Stimulated activated CD8-positive, alpha-beta memory T cell treated with anti-CD3 and anti-CD28 coated beads, Interleukin-7, amount 100 ng/mL, for 1 hour (primary cell): ENCODE measurements at regions not wholly inside any gene's neighbourhood (a gene's known extent, or its start where the extent isn't known, plus 50 kb on each side); places are given as distances from the start of the nearest gene placed in this dataset.

Experiments
- DNase-seq, 2 donors: peaks; one replicate each; pipeline ENCODE4 v3.0.0-alpha.2; 2020; ENCODE audit warnings: low read depth in 2 of 2

DNA sequence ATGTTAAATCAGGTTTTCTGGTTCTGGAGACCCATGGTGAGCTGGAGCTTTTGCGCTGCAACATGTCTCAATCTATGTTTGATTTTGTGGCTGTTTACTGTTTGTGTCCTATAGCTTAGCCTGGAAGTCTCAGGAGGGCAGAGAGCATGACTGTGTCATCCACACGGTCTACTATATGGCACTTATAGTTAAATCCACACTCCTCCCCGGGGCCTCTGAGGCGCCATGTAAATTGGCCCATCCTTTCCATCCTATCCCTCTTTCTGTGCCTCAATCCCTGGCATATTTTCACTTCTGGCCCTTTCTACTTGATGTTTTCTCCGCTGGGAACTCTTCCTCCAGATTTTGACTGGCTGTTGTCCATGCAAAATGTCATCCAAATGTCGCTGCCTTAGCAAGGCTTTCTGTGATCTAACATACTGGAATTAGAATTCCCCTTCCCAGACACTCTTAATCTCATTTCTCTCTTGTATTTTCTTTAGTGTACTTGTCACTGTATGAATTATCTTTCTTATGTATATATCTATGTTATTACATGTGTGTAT, 560.8 kb upstream of the RGMA start:
- DNase-seq = no peak

DNA sequence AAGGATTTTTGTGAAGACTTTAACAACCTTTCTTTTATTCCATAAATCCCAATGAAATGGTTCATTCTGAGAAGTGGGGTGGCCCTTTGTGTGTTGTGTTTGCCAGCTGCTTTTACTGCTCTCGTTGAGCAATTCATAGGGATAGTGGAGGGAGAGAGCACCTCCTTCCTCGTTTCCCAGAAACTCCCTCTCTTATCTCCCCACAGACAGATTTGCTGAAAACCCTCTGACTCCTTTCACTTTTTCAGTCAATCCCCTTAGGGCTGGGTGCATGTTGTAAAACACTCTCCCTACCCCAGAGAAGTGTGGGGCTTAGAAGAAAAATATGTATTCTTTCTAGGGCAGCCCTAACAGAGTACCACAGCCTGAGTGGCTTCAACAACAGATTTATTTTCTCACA, 557.2 kb upstream of the RGMA start:
- DNase-seq = no peak

DNA sequence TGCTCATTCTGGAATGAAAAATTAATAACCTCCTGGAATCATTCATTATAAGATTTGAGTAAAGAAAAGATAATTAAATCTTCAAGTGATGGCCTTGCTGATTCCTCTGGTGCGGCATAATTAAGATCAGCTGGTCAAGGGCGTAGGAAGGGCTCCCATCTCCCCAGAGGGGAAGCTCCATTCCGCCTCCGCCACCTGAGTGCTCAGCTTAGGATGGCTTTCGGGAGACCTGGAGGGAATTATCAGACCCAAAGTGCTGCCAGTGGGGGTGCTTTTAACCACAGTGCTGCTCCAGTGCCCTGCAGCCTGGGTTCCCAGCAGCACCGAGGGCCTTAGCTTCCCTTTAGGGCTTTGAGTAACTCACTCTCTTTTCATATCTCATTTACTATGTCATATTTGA, 556.6 kb upstream of the RGMA start:
- DNase-seq = no peak

DNA sequence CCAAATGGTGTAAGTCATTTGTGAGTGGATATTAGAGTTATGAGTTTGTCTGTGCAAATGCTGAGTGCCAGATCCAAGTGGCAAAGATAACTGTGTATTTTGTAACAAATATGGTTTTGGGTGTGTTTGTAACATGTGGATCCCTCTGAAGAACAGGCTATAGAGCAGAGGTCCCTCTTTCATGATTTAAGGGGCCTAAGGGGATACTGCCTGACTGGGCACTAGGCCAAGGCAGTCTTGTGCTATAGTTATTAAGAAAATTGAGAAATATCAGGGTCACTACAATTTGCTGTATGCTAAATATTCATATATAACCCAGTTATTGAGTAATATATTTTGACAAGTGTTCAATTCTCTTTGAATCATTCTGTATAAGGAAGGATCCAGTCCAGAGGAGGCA, 555.6 kb upstream of the RGMA start:
- DNase-seq = no peak

DNA sequence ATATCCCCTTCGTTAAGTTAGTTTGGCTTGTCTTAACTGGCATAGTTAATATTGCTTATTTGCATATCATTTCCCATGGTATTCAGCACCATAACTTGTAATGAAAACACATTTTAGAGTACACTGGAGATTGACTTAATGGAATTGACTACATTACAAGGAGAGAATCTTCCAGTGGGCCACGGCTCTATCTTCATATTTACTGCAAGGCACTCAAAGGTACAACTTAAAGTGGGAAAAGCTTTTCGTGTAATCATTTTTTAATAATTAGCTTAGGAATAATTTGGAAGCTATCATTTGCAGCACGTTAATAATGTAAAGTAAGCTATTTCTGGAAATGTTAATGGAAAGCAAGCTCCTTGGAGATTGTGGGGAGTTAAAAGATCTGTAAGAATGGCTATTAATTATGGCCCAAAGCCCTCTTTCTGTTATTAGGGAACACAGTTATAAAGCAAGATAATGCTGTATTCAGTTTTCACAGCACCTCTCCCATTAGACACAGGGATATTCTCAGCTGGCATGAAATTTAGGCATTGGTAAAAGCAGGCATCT, 551.5 kb upstream of the RGMA start:
- no peak for DNase-seq

DNA sequence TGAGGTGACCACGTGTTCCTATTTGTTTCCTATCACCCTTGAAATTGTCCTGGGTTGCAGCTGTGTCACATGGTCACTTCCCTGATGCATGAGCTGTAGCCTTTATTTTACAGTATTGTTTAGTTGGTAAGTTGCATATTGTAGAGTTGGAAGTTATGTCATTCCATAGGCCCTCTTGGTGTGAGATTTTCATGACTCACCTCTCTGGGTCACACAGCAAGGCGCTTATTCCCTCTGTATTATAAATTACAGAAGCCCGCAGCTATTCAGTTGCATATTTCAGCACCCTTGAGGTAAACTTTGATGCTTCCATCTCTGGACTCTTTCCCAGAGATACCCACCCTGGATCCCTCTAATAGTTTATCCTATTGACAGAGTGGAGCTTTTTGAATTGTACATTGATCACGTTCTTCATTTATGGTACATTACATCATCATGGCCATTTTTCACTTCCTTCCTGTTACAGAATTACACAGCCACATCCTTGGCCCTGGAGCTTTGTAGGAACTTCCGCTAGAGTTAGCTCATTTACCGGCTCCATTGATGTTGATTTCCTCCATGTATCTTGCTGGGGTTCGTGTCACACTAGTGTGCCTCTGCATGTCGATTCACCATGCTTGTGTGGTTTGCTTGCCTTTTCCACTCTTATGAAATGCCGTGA, 543.1 kb upstream of the RGMA start:
- no peak for DNase-seq

DNA sequence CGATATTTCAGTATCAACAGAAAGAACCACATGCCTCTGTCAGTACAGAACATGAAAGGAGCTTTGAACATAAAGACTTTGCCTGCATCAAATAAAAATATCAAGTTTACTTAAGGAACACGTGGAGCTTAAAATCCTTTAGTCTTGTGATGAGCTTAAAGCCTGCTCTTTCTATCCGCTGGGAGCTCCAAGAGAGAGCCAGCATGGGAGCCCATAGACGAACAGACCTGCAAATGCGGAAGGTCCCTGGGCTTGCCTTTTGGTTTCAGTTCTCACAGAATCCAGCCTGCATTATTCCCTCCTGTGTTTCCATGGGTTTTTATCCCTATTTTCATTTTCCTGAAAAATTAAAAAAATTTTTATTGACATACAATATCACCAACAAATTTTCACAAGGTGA, 530.6 kb upstream of the RGMA start:
- no peak for DNase-seq

DNA sequence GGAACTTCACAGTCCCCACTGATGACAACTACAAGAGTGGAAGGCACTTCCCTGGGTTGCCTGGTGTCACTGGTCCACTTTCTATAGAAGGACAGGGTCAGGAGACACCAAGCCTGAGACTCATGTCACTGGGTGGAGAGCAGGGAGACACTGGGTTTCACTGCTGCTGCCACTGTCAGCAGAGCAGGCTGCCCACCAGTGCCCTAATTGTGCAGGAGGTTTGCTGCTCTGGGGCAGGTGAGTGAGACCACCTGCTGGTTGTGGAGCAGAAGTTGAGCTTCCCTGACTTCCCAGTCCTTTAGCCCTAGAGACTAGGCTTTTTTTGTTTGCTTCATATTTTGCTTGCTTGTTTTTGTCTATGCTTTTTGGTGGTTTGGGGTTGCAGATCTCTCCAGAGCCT, 528.4 kb upstream of the RGMA start:
- DNase-seq = no peak

DNA sequence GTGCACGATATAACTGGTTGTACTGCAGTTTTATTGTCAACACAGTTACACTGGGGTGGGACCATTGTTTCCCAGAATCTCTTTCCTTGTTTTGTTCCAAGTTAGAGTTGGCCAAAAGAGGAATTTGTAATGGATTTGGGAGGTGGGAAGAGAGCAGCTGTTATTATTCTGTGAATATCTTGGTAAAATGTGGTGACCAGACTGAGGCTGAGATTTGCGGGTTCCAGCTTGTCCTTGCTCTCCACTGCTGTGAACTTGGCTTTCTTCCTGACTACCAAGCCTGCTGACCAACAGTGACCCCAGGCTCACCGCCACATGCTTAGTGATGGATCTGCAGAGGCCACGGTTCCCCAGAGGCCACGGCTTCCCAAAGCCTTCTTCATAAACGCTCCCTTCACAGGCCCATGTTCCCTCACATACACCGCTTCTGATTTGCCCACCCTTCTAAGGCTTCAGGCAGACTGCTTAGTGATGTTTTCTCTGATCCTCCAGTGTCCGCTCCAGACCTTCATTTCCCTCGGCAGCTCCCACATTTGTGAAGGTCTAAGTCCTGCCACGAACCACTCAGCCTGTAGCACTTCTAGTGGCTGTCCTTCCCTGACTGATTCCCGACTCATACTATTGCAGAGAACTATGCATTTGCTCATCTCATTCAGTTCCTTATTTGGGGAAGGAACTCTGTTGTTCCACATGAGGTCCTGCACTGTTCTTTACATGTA, 525.5 kb upstream of the RGMA start:
- DNase-seq = no peak

DNA sequence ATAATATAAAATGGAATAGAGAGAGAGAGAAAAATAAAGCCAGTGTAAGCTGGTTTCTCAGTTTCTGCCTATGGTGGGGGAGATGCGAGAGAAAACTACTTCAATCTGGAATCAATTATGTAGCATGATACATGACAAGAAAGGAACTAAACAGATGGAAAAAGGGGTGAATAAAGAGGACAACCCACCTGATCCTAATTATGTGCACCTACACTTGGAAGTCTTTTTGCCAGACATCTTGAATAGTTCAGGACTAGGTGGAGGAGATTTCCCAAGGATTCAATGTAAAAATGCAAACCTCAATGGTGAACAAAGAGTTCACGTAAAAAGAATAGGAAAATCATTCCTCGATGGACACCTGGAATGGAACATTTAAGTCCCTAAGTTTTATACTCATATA, 524.4 kb upstream of the RGMA start:
- DNase-seq = no peak

DNA sequence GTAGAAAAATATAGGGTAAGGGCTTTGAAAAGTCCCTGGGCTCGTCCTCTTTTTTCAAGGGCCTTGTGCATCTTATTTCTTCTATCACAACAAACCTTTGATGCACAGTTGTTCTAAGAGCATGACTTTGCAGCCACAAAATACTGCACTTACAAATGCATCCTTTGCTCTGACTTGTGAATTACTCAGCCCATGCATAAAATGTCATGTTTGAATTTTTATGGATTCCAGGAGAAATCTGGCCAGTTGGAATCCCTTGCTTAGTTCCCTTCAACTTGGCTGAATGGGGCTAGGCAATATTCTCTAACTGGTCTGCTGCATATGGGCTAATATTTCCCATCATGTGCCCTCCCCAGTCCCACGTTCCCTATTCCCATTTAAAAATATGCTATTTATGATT, 523.9 kb upstream of the RGMA start:
- no peak for DNase-seq

DNA sequence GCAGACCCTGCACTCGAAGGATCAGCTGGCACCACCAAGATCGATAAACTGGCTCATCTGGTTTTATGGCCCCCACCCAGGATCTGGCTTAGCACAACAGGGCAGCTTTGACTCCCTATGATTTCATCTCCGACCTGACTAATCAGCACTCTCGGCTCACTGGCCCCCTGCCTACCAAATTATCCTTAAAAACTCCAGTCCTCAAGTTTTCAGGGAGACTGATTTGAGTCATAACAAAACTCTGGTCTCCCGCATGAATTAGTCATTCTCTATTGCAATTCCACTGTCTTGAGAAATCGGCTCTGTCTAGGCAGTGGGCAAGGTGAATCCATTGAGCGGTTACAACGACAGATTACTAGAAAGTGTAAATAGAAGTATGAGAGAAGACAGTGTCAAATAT, 521.9 kb upstream of the RGMA start:
- no peak for DNase-seq

DNA sequence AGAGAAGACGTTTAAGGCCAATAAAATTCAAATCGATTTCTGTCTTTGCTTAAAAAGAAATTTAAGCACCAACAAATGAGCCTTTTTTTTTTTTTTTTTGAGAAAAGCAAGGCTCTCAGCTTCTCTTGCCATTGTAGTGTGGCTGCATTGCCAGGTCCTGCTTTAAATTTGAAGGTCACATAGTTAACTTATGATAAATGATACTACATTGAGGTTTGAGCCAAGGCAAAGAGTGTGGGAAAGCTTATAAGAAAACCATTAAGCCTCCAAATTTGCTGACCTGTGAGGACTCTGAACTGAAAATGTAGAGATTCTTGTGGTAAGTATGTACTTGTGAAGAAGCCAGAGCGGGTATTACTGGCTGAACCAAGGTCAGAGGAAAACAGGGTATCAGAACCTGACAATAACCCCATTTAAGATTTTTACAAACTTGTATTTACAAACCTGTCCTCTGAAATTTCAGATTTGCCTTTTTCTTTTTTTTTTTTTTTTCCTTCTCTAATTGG, 519.7 kb upstream of the RGMA start:
- DNase-seq = no peak

DNA sequence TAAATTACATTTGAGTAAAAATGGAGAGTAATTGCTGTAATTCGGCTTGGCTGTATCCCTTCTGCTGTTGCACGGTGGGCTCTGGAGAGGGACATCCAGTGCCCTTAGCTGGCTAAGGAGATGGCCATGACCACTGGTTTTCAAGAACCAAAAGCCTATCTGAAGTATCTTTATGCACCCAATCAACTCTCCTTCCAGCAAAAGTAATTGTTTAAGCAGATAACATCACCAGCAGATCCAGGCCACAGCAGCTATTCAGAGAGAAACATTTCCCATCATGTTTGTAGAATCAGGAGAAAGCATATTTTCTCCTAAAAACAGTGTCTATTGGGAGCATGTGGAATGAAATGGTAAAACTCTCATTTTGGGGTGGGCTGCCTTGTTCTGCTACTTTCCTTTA, 514.5 kb upstream of the RGMA start:
- DNase-seq = no peak

DNA sequence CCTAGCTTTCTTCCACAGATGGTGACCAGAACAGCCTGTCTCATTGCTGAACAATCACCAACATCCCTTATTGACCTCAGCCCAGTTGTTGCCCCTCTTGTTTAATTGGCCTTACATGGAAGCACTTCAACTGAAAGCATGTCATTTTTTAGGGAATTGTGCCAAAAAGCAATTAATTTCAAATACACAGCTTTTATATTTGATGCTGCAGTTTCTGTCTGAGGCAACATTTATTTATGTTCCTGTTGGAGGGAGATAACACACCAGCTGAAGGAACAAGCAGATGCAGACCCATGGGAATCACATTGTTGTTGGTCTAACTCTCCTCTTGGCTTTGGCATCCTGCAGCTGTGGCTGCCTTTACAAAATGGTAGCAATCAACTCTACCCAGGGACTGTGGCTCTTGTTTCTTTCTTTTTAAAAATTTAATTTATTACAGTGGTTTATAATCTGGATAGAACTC, 498.1 kb upstream of the RGMA start:
- DNase-seq = no peak

DNA sequence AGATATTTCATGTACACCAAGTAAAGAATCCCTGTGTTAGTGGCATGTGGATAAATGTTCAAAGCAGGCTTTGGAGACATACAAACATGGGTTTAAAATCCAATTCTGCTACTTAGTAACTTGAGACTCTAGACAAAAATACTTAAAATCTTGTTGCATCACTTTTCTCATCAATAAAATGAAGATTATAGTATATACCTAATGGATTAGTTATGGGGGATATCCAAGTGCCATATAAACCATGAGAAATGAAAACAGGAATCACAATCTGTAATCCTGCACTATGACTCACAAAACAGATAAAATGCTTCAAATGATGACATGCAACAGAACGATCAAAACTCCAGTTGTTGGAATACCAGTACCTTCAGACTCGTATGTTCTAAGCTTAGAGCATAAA, 496.0 kb upstream of the RGMA start:
- no peak for DNase-seq

DNA sequence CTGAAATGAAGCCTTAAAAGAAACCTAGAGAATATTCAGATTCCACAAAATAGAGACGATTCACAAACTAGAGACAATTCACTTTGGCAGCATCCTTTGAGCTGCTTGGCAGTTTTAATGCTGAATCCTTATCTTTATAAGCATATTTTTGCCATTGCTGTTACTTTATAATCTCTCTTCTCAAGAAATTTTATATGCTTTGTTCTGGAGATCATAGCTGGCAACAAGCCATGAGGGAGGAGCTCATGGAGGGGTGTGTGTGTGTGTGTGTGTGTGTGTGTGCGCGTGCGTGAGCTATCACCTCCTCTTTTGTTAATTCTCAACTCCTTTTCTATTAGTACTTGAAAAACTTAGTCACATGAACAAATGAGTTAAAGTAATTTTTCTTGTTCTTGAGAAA, 495.0 kb upstream of the RGMA start:
- no peak for DNase-seq

DNA sequence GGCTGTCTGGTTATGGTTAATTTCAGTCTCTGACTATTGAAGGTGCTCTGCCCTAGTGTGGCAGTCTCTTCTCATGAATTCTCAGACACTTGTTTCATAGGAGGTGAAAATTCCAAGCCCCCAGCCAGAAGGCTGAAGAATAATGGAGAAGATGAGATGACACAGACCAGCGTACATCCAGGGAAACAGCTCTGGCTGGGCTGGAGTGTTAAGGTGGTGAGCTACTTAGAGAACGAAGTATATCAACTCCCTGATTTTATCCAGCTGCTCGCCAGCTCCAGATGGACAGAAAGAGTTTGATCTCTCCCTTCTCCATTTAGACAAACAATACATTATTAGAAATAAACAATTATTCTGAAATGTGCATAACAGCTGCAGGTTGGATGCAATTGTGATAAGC, 494.5 kb upstream of the RGMA start:
- no peak for DNase-seq

DNA sequence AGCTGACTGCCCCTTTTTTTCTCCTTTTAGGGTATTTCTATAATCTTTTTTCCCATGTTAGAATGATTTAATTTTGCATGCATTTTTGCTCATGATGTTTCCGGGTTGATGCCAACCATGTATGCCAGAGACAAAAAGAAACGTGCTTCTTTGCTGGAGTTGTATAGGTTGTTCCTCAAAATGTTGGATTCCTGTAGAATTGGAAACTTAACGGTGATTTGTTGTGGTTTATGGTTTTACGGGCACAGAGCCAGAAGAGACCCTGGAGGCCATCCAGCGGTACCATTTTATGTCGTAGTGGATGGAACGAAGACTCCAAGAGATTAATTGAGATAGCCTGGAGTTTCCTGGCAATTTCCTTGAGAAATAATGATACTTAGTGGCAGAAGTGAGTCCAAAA, 481.5 kb upstream of the RGMA start:
- DNase-seq = no peak

DNA sequence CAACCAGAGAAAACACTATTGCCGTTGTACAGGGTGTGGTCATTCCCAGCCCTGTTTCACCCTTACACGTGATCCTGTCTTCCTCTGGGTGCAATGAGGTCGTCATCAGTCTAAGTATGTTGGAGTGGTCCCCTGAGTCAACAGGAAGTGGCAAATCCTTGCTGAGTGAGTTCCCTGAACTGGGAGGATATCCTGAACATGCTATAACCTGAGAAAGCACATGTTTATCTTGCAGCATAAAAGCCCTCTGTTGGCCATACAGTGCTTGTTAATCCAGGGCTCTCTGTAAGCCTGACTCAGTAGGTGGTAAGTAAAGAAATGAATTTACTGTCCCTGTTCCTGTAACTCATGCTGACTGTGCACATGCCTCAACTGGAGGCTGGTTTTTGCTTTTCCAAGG, 477.8 kb upstream of the RGMA start:
- no peak for DNase-seq

DNA sequence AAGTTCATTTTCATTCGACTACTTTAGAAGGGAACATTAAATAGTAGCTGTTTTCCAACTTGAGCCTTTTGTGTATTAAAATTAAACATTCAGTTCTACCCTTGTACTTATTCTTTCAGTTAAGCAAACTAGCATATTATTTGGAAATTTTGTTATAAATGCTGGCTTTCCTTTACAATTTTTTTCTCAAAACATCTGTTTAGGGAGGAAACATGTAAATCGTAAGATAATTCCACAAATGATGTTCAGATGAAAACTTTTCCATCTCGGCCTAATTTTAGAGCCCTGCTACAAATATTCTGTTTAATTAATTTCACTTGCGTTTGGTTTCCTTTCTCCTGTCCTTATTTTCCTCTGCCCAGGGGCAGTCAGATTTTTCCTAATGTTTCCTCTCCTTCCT, 476.2 kb upstream of the RGMA start:
- no peak for DNase-seq

DNA sequence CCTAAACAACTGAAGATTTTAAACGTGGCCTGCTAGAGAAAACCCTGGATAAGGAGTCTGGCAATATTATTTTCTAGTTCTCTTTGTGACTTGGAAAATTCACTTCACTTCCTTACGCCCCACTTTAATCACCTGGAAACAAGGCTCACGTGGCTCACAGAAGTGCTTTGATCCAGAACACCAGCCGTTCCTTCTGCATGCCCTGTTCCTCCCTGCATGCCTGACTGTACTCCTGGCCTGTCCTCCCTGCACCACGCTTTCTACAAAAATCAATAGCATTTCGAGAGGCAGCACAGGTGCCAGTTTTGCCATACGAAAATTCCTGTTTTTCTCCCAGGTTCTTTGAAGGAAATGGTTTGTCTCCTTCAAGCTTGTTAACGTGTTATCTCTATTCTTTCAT, 474.2 kb upstream of the RGMA start:
- DNase-seq = no peak
